ENCODE measurements at regions not wholly inside any gene's neighbourhood (a gene's known extent, or its start where the extent isn't known, plus 50 kb on each side); places are given as distances from the start of the nearest gene placed in this dataset.

- TF ChIP-seq CTCF (IDR thresholded peaks at IDR 0.05) (no peak), RFX5 (IDR thresholded peaks at IDR 0.05) (no peak), MAFK (IDR thresholded peaks at IDR 0.05; ENCODE audit: partially characterized antibody) (no peak)
Measured at GRCh38 chr2:176526995-176527901, 258.0 kb downstream of the MTX2 start.

Measured in A549 (cell line).